Ovary (tissue), 7 donors: ENCODE measurements at regions not wholly inside any gene's neighbourhood (a gene's known extent, or its start where the extent isn't known, plus 50 kb on each side); places are given as distances from the start of the nearest gene placed in this dataset.

Source experiments
- DNase-seq, 5 donors: peaks; one replicate each; pipeline ENCODE4 v3.0.0-alpha.2; 2019 to 2020
- H3K27ac ChIP-seq, 2 donors: fragments of 200-600 bp; one replicate each; pipeline versions ENCODE4 v1.5.1 to v1.8.0; 2019 to 2022
- H3K27me3 ChIP-seq: fragments of 200-600 bp; one replicate; pipeline ENCODE4 v1.8.0; 2022
- H3K36me3 ChIP-seq: fragments of 200-600 bp; sonication (generic); one replicate; pipeline ENCODE4 v1.5.1; 2019
- H3K4me1 ChIP-seq: one replicate; pipeline ENCODE4 v1.8.1; 2013; ENCODE audit warnings: mild to moderate bottlenecking, moderate library complexity; ENCODE audit not compliant: insufficient read depth
- H3K4me3 ChIP-seq: fragments of 200-600 bp; sonication (generic); one replicate; pipeline ENCODE4 v1.5.1; 2017
- H3K9me3 ChIP-seq, 2 donors: fragments of 200-600 bp in 1 of 2; sonication (generic) in 1 of 2; one replicate each; pipeline versions ENCODE4 v1.5.1 to v1.8.1; 2013 to 2019; ENCODE audit warnings: mild to moderate bottlenecking in 1 of 2, moderate library complexity in 1 of 2
- EP300 ChIP-seq: sonication (generic); formaldehyde crosslinking; IDR thresholded peaks from one replicate; pipeline ENCODE4 v1.6.1; 2017; ENCODE audit warnings: antibody characterized with exemption
- POLR2A ChIP-seq: fragments of 450-650 bp; IDR thresholded peaks from one replicate; pipeline ENCODE4 v1.6.1; 2017; ENCODE audit warnings: antibody characterized with exemption, mild to moderate bottlenecking, moderate library complexity
- WGBS, 3 donors: extraction: QIAGEN DNeasy Blood & Tissue Kit in 1 of 3; methylation state at CpG; one replicate each; pipeline versions ENCODE4 v1.1.5 to v1.1.7; 2013 to 2017; 5-methylcytosine and 5-hydroxymethylcytosine counted together
- intact Hi-C, 4 donors: fragments of 100-400 bp; cut with DNase I; formaldehyde crosslinking; loops; one replicate each; pipeline versions ENCODE4 v1.11.0 to v1.15.1; 2022 to 2023
- TF ChIP-seq, protein P1 (sequence below), 3 donors: fragments of 450-650 bp in 2 of 3; fragments of 200-600 bp in 1 of 3; IDR thresholded peaks; one replicate each; pipeline versions ENCODE4 v1.5.1 to v1.8.0; 2016 to 2022; ENCODE audit warnings: antibody characterized with exemption in 3 of 3, mild to moderate bottlenecking in 1 of 3
- donor health status: DM: no; HTN: no; CAD: no; lungs with moderate emphysema.
- donor health status: DM: no; HTN: no; CAD: no.
- donor health status: Bipolar disorder and iron deficiency.
- donor health status: DM: no; HTN: no; CAD: no.
- donor health status: DM: yes; HTN: yes; CAD: no.

DNA sequence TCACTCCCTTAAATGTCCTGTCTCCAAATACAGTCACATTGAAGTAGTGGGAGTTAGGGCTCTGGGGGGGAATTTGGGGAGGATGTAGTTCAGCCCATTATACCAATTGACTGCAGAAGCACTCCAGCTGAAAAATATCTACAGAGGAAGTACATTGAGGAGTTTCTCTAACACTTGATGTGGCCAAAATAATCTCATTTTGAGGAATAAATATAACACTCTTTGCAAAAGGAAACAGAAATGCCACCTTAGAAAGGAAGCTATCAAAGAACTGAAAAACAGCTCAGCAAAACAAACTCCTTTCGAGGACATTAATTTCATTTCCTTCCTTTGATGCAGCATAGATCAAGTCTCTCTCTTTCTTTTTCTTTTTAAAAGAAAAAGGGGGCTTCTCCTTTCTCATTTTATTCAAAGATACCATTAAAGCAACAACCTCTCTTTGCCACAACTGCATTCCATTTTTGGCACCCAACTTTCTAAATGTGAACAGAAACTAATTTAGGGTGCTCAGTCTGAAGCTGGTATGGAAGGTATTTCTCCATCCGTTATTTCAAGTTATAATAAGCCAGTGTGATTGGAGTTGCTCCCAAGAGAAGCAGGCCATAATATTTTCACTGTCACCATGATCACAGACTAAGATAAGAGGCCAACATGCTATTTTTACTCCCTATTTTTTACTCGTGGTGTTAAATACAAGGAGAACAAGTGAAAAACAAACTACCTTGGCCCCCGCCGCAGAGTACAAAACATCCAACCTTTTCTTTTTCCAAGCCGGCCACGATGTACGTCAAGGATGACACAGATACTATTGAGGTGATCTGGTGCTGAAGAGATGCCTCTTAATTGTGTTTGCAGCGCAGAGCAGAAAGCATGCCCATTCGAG lies 230.4 kb upstream of the GATB start:
- Histone ChIP-seq H3K27me3 (no peaks in the 10 kb centered on the region), H3K4me3 (no peak overlapping the region), H3K9me3 (no peaks in the 10 kb centered on the region), H3K27ac (no peak overlapping the region), H3K36me3 (no peaks in the 10 kb centered on the region), H3K4me1 (no peaks in the 10 kb centered on the region)
- WGBS, 3 donors = 63 to 68% (median 66%) methylated on average over 10 of the region's 10 CpGs
- intact Hi-C loops = no loop called here
- no peak for TF ChIP-seq POLR2A
- TF ChIP-seq, protein P1, sequence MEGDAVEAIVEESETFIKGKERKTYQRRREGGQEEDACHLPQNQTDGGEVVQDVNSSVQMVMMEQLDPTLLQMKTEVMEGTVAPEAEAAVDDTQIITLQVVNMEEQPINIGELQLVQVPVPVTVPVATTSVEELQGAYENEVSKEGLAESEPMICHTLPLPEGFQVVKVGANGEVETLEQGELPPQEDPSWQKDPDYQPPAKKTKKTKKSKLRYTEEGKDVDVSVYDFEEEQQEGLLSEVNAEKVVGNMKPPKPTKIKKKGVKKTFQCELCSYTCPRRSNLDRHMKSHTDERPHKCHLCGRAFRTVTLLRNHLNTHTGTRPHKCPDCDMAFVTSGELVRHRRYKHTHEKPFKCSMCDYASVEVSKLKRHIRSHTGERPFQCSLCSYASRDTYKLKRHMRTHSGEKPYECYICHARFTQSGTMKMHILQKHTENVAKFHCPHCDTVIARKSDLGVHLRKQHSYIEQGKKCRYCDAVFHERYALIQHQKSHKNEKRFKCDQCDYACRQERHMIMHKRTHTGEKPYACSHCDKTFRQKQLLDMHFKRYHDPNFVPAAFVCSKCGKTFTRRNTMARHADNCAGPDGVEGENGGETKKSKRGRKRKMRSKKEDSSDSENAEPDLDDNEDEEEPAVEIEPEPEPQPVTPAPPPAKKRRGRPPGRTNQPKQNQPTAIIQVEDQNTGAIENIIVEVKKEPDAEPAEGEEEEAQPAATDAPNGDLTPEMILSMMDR (IDR thresholded peaks at IDR 0.05) = no peak
- no peak for TF ChIP-seq EP300
- DNase-seq = no peak

DNA sequence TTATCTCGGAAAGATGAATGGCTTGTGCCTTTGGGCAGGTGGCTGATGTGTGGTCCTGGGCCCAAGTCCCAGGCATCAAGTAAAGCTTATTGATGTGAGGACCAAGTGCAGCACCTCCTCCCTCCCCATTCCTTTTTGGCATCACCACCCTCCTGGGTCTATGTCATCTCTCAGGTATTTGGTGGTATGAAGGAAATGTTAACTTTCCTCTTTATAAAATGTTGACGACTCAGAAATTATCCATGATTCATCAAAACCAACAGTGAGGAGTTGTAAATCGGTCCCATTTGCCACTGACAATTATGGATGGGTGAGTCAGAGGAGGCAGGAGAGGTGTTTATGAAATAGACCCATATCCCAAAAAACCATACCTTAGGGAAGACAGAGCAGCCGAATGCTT lies 229.4 kb upstream of the GATB start:
- no peaks in the 10 kb centered on the region for H3K36me3 ChIP-seq
- H3K27ac ChIP-seq = no peak overlapping the region
- no peaks in the 10 kb centered on the region for H3K4me1 ChIP-seq
- H3K9me3 ChIP-seq = no peaks in the 10 kb centered on the region
- H3K27me3 ChIP-seq = no peaks in the 10 kb centered on the region
- intact Hi-C loops = no loop called here
- 77 to 85% (median 81%) methylated on average over 4 of the region's 4 CpGs for WGBS, 3 donors
- H3K4me3 ChIP-seq = no peak overlapping the region
- no peak for DNase-seq
- TF ChIP-seq, protein P1 (IDR thresholded peaks at IDR 0.05) = no peak
- TF ChIP-seq POLR2A (no peak), EP300 (no peak)

DNA sequence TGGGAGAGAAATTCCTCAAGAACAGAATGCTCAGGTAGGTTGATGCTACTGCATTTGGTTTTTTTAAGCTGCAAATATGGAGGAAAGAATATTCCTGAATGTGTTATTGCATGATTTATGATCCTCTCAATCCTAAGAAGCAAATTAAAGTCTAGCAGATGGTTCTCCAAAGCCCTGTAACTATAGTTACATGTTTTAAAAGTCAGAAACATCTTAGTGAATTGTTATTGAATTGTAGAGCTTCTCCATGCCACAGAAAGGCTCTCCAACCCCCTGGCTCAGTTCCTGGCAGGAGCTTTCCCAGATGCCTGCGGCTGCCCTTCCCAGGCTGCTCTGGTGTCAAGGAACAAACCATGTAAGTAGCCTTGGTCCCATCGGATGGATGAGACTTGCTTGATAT lies 227.8 kb upstream of the GATB start:
- Histone ChIP-seq H3K27ac (no peak overlapping the region), H3K27me3 (no peaks in the 10 kb centered on the region), H3K4me1 (no peaks in the 10 kb centered on the region), H3K9me3 (no peaks in the 10 kb centered on the region), H3K4me3 (no peak overlapping the region), H3K36me3 (no peaks in the 10 kb centered on the region)
- no peak for DNase-seq
- intact Hi-C loops = no loop called here
- TF ChIP-seq POLR2A (no peak), EP300 (no peak)
- TF ChIP-seq, protein P1 (IDR thresholded peaks at IDR 0.05) = no peak
- WGBS, 3 donors = 82 to 95% (median 90%) methylated on average over 2 of the region's 2 CpGs

DNA sequence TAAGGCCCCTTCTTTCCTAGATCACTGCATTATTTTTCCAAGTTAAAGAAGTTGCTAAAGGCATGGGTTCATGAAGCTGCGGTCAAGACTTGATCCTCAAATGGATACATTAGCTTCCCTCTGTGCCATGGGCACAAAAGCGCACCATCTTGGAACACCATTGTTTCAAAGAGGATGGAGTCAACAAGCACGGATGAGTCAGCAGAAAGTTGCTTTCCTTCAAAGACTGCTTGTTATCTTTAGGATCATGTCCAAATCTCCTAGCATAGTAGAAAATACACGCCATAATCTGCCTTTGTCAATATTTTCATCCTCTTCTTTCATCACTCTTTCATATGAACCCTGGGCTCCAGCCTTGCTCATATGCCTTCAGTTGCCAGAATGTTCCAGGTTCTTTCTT lies 226.8 kb upstream of the GATB start:
- intact Hi-C loops = no loop called here

More for the DNA sequence above, 226.8 kb upstream of the GATB start:
- Histone ChIP-seq H3K4me3 (no peak overlapping the region), H3K4me1 (no peaks in the 10 kb centered on the region), H3K27ac (no peak overlapping the region), H3K9me3 (no peaks in the 10 kb centered on the region), H3K27me3 (no peaks in the 10 kb centered on the region), H3K36me3 (no peaks in the 10 kb centered on the region)
- TF ChIP-seq POLR2A (no peak), EP300 (no peak)
- TF ChIP-seq, protein P1 (IDR thresholded peaks at IDR 0.05) = no peak
- no peak for DNase-seq
- WGBS, 3 donors = 85% methylated on average over 4 of the region's 4 CpGs
